Hematopoietic multipotent progenitor cell treated with erythropoietin and hydrocortisone succinate and interleukin-3 and kit ligand, for 15 days (in vitro differentiated cells): ENCODE measurements at regions not wholly inside any gene's neighbourhood (a gene's known extent, or its start where the extent isn't known, plus 50 kb on each side); places are given as distances from the start of the nearest gene placed in this dataset.
A peak's percentile ranks its signal among the peaks of the same experiment; 100 is the strongest.

Source experiments
- DNase-seq: peaks from one replicate; pipeline ENCODE4 v3.0.0-alpha.2; 2015; ENCODE audit warnings: low spot score

GRCh38 chr5:68452286-68452685 lies 236.7 kb downstream of the PIK3R1 start:
- DNase-seq: peak; percentile 29

- DNase-seq: no peak
Observed at GRCh38 chr5:68454172-68454571, 238.6 kb downstream of the PIK3R1 start.

- peak; percentile 39 for DNase-seq
Observed at GRCh38 chr5:68454766-68455165, 239.2 kb downstream of the PIK3R1 start.

- no peak for DNase-seq
Observed at GRCh38 chr5:68455216-68455615, 239.7 kb downstream of the PIK3R1 start.

GRCh38 chr5:68456756-68457217 lies 241.2 kb downstream of the PIK3R1 start:
- peak; percentile 96 for DNase-seq

- no peak for DNase-seq
Observed at GRCh38 chr5:68457285-68457684, 241.7 kb downstream of the PIK3R1 start.

GRCh38 chr5:68458416-68459021 lies 243.0 kb downstream of the PIK3R1 start:
- peak; percentile 21 for DNase-seq

- DNase-seq: peak; percentile 63
Observed at GRCh38 chr5:68459093-68459809, 243.7 kb downstream of the PIK3R1 start.

GRCh38 chr5:68459810-68460139 lies 244.2 kb downstream of the PIK3R1 start:
- DNase-seq: no peak

- peak; percentile 92 for DNase-seq
Observed at GRCh38 chr5:68460147-68460798, 244.7 kb downstream of the PIK3R1 start.

- no peak for DNase-seq
Observed at GRCh38 chr5:68463606-68464005, 248.1 kb downstream of the PIK3R1 start.

GRCh38 chr5:68464424-68464823 lies 248.9 kb downstream of the PIK3R1 start:
- no peak for DNase-seq

- DNase-seq: no peak
Observed at GRCh38 chr5:68465133-68465532, 249.6 kb downstream of the PIK3R1 start.

- DNase-seq: no peak
Observed at GRCh38 chr5:68465934-68466551, 250.5 kb downstream of the PIK3R1 start.

- DNase-seq: no peak
Observed at GRCh38 chr5:68467208-68467607, 251.7 kb downstream of the PIK3R1 start.

- DNase-seq: no peak
Observed at GRCh38 chr5:68467794-68468193, 252.2 kb downstream of the PIK3R1 start.

GRCh38 chr5:68468322-68468721 lies 252.8 kb downstream of the PIK3R1 start:
- no peak for DNase-seq

- DNase-seq: no peak
Observed at GRCh38 chr5:68475476-68475983, 260.0 kb downstream of the PIK3R1 start.

GRCh38 chr5:68476854-68477253 lies 261.3 kb downstream of the PIK3R1 start:
- DNase-seq: no peak

GRCh38 chr5:68478301-68479095 lies 262.9 kb downstream of the PIK3R1 start:
- DNase-seq: no peak

- peak; percentile 9 for DNase-seq
Observed at GRCh38 chr5:68479524-68479923, 264.0 kb downstream of the PIK3R1 start.
